ENCODE measurements at regions not wholly inside any gene's neighbourhood (a gene's known extent, or its start where the extent isn't known, plus 50 kb on each side); places are given as distances from the start of the nearest gene placed in this dataset.

GRCh38 chr12:86914721-86915120 is 658.5 kb upstream of the MGAT4C start:
- in situ Hi-C loops (cut with MboI) = loop anchor here (25.0 kb wide), 1 partner anchor 952 kb away; no protein-coding TSS in a partner anchor
- Histone ChIP-seq H3K27ac (no peak overlapping the region), H2AFZ (no peak overlapping the region), H3F3A (ENCODE audit: insufficient read depth) (no peaks in the 10 kb centered on the region), H3K4me1 (ENCODE audit: insufficient read depth) (no peaks in the 10 kb centered on the region), H4K20me1 (ENCODE audit: insufficient read depth) (no peaks in the 10 kb centered on the region), H3K36me3 (ENCODE audit: low read depth) (no peaks in the 10 kb centered on the region), H3K27me3 (replicated peaks; ENCODE audit: insufficient read depth) (no peaks in the 10 kb centered on the region), H3K4me3 (no peak overlapping the region), H3K9ac (no peak overlapping the region), H3K79me2 (ENCODE audit: insufficient read depth) (no peaks in the 10 kb centered on the region), H3K4me2 (ENCODE audit: unreplicated experiment) (no peak overlapping the region), H3K9me2 (ENCODE audit: insufficient read depth) (no peaks in the 10 kb centered on the region), H3K9me3 (ENCODE audit: low read depth) (no peaks in the 10 kb centered on the region)
- no peak for TF ChIP-seq EZH2 (IDR thresholded peaks at IDR 0.05; ENCODE audit: insufficient read depth, poor library complexity, severe bottlenecking)
- peak; percentile 53 for DNase-seq

GRCh38 chr12:86911973-86912372 is 655.8 kb upstream of the MGAT4C start:
- Histone ChIP-seq H3K9ac (no peak overlapping the region), H3K9me3 (ENCODE audit: low read depth) (no peaks in the 10 kb centered on the region), H3K27ac (no peak overlapping the region), H3K4me2 (ENCODE audit: unreplicated experiment) (no peak overlapping the region), H2AFZ (no peak overlapping the region), H3K36me3 (ENCODE audit: low read depth) (no peaks in the 10 kb centered on the region), H3K9me2 (ENCODE audit: insufficient read depth) (no peaks in the 10 kb centered on the region), H3K27me3 (replicated peaks; ENCODE audit: insufficient read depth) (no peaks in the 10 kb centered on the region), H3K79me2 (ENCODE audit: insufficient read depth) (no peaks in the 10 kb centered on the region), H3K4me1 (ENCODE audit: insufficient read depth) (no peaks in the 10 kb centered on the region), H3F3A (ENCODE audit: insufficient read depth) (no peaks in the 10 kb centered on the region), H3K4me3 (no peak overlapping the region), H4K20me1 (ENCODE audit: insufficient read depth) (no peaks in the 10 kb centered on the region)
- in situ Hi-C loops (cut with MboI) = loop anchor here (25.0 kb wide), 1 partner anchor 950 kb away; no protein-coding TSS in a partner anchor
- DNase-seq = no peak
- 8 to 12% methylated on average over 3 of the region's 3 CpGs for WGBS, 2 experiments (ENCODE audit: low coverage in 1 of 2, low lambda C conversion rate in 2 of 2, missing lambda C conversion rate in 2 of 2)
- TF ChIP-seq EZH2phosphoT487 (IDR thresholded peaks at IDR 0.05; ENCODE audit: insufficient read depth, low read depth) (no peak), EZH2 (IDR thresholded peaks at IDR 0.05; ENCODE audit: insufficient read depth, poor library complexity, severe bottlenecking) (no peak)

- H3K9me3 ChIP-seq (ENCODE audit: low read depth) = no peaks in the 10 kb centered on the region
- no peak for TF ChIP-seq EZH2phosphoT487 (IDR thresholded peaks at IDR 0.05; ENCODE audit: insufficient read depth, low read depth)
- no peak for TF ChIP-seq EZH2 (IDR thresholded peaks at IDR 0.05; ENCODE audit: insufficient read depth, poor library complexity, severe bottlenecking)
- no peaks in the 10 kb centered on the region for H3K4me1 ChIP-seq (ENCODE audit: insufficient read depth)
- H3K27ac ChIP-seq = no peak overlapping the region
- 7 to 13% methylated on average over 1 of the region's 1 CpG for WGBS, 2 experiments (ENCODE audit: low coverage in 1 of 2, low lambda C conversion rate in 2 of 2, missing lambda C conversion rate in 2 of 2)
- no peak overlapping the region for H3K4me2 ChIP-seq (ENCODE audit: unreplicated experiment)
- H4K20me1 ChIP-seq (ENCODE audit: insufficient read depth) = no peaks in the 10 kb centered on the region
- no peak overlapping the region for H3K9ac ChIP-seq
- no peaks in the 10 kb centered on the region for H3K27me3 ChIP-seq (replicated peaks; ENCODE audit: insufficient read depth)
- no peak for DNase-seq
- H2AFZ ChIP-seq = no peak overlapping the region
- no peak overlapping the region for H3K4me3 ChIP-seq
- in situ Hi-C loops (cut with MboI) = loop anchor here (25.0 kb wide), 1 partner anchor 941 kb away; no protein-coding TSS in a partner anchor
- no peaks in the 10 kb centered on the region for H3F3A ChIP-seq (ENCODE audit: insufficient read depth)
- H3K9me2 ChIP-seq (ENCODE audit: insufficient read depth) = no peaks in the 10 kb centered on the region
- H3K36me3 ChIP-seq (ENCODE audit: low read depth) = no peaks in the 10 kb centered on the region
- H3K79me2 ChIP-seq (ENCODE audit: insufficient read depth) = no peaks in the 10 kb centered on the region
These were observed 647.0 kb upstream of the MGAT4C start for GRCh38 chr12:86903159-86903558.

GRCh38 chr12:86860776-86861175 is 604.6 kb upstream of the MGAT4C start:
- WGBS, 2 experiments (ENCODE audit: low coverage in 1 of 2, low lambda C conversion rate in 2 of 2, missing lambda C conversion rate in 2 of 2) = 8 to 12% methylated on average over 3 of the region's 3 CpGs

GRCh38 chr12:86852451-86852850 is 596.3 kb upstream of the MGAT4C start:
- H3K27me3 ChIP-seq (replicated peaks; ENCODE audit: insufficient read depth) = no peaks in the 10 kb centered on the region
- H3K4me1 ChIP-seq (ENCODE audit: insufficient read depth) = no peaks in the 10 kb centered on the region
- no peaks in the 10 kb centered on the region for H3K9me3 ChIP-seq (ENCODE audit: low read depth)
- in situ Hi-C loops (cut with MboI) = no loop called here
- no peaks in the 10 kb centered on the region for H3K36me3 ChIP-seq (ENCODE audit: low read depth)
- no peaks in the 10 kb centered on the region for H3K9me2 ChIP-seq (ENCODE audit: insufficient read depth)
- H3K4me2 ChIP-seq (ENCODE audit: unreplicated experiment) = no peak overlapping the region
- no peaks in the 10 kb centered on the region for H3F3A ChIP-seq (ENCODE audit: insufficient read depth)
- H3K4me3 ChIP-seq = no peak overlapping the region
- H3K79me2 ChIP-seq (ENCODE audit: insufficient read depth) = no peaks in the 10 kb centered on the region
- DNase-seq = no peak
- H3K9ac ChIP-seq = no peak overlapping the region
- no peak for TF ChIP-seq EZH2phosphoT487 (IDR thresholded peaks at IDR 0.05; ENCODE audit: insufficient read depth, low read depth)
- TF ChIP-seq EZH2 (IDR thresholded peaks at IDR 0.05; ENCODE audit: insufficient read depth, poor library complexity, severe bottlenecking) = no peak
- H2AFZ ChIP-seq = no peak overlapping the region
- WGBS, 2 experiments (ENCODE audit: low coverage in 1 of 2, low lambda C conversion rate in 2 of 2, missing lambda C conversion rate in 2 of 2) = 3 to 18% methylated on average over 1 of the region's 1 CpG
- no peak overlapping the region for H3K27ac ChIP-seq
- H4K20me1 ChIP-seq (ENCODE audit: insufficient read depth) = no peaks in the 10 kb centered on the region

More at GRCh38 chr12:86860776-86861175, 604.6 kb upstream of the MGAT4C start:
- Histone ChIP-seq H3K4me1 (ENCODE audit: insufficient read depth) (no peaks in the 10 kb centered on the region), H3K27me3 (replicated peaks; ENCODE audit: insufficient read depth) (no peaks in the 10 kb centered on the region), H3K27ac (no peak overlapping the region), H3K9me3 (ENCODE audit: low read depth) (no peaks in the 10 kb centered on the region), H3F3A (ENCODE audit: insufficient read depth) (no peaks in the 10 kb centered on the region), H4K20me1 (ENCODE audit: insufficient read depth) (no peaks in the 10 kb centered on the region), H3K9ac (no peak overlapping the region), H3K4me2 (ENCODE audit: unreplicated experiment) (no peak overlapping the region), H3K4me3 (no peak overlapping the region), H3K79me2 (ENCODE audit: insufficient read depth) (no peaks in the 10 kb centered on the region), H3K36me3 (ENCODE audit: low read depth) (no peaks in the 10 kb centered on the region), H2AFZ (no peak overlapping the region), H3K9me2 (ENCODE audit: insufficient read depth) (no peaks in the 10 kb centered on the region)
- in situ Hi-C loops (cut with MboI) = no loop called here
- no peak for TF ChIP-seq EZH2phosphoT487 (IDR thresholded peaks at IDR 0.05; ENCODE audit: insufficient read depth, low read depth)
- no peak for TF ChIP-seq EZH2 (IDR thresholded peaks at IDR 0.05; ENCODE audit: insufficient read depth, poor library complexity, severe bottlenecking)
- DNase-seq = no peak
